Mammary epithelial cell (primary cell): ENCODE measurements at regions not wholly inside any gene's neighbourhood (a gene's known extent, or its start where the extent isn't known, plus 50 kb on each side); places are given as distances from the start of the nearest gene placed in this dataset.

Source experiments
- CTCF ChIP-seq, 2 donors: IDR thresholded peaks in 1 of 2; conservative IDR thresholded peaks in 1 of 2; 2 replicates each; pipeline ENCODE4 v1.5.1; 2011 to 2012; ENCODE audit warnings: inconsistent platforms in 2 of 2, low read length in 2 of 2, mild to moderate bottlenecking in 2 of 2, control low read depth in 1 of 2, low read depth in 1 of 2; ENCODE audit not compliant: insufficient read depth in 1 of 2; ENCODE audit errors: extremely low read depth in 1 of 2
- EZH2 ChIP-seq: IDR thresholded peaks from 2 replicates; pipeline ENCODE4 v1.6.1; 2012; ENCODE audit warnings: low read length, inconsistent platforms, borderline replicate concordance

DNA sequence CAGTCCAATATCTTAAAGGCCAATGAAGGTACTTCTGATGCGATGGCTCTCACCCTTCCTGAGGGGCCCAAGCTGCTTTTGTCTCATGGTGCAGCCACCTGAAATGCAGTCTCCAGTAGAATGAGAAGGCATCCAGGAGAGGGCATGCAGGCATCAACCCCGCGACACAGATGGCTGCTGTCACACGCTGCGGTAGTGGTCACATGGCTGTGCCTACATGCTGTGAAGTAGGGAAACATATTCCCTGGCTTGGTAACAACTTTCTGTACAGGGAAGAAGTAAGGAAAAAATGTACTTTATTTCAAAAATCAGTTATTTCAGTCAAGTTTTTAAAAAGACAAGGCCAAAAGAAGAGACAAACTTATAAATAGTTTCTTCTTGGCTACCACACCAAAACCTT is 139.9 kb downstream of the TRIML1 start:
- TF ChIP-seq CTCF (conservative IDR thresholded peaks at IDR 0.05 in 1 of 2, IDR thresholded peaks at IDR 0.05 in 1 of 2; ENCODE audit: extremely low read depth in 1 of 2, insufficient read depth in 1 of 2, low read depth in 1 of 2, low read length in 2 of 2) = no peak
- no peak for TF ChIP-seq EZH2
